ENCODE measurements at regions not wholly inside any gene's neighbourhood (a gene's known extent, or its start where the extent isn't known, plus 50 kb on each side); places are given as distances from the start of the nearest gene placed in this dataset.

GRCh38 chr11:97254790-97255189 lies 865.0 kb downstream of the JRKL start:
- H3K27ac Mint-ChIP-seq = no peak overlapping the region

GRCh38 chr11:97259434-97259833 lies 869.6 kb downstream of the JRKL start:
- Histone ChIP-seq H3K9ac (ENCODE audit: insufficient read depth, low read length, poor library complexity, severe bottlenecking) (no peak overlapping the region), H3K36me3 (replicated peaks in 1 of 2; ENCODE audit: control insufficient read depth in 1 of 2, insufficient read depth in 2 of 2, low read length in 2 of 2) (no peaks in the 10 kb centered on the region), H3K27ac (ENCODE audit: low read depth in 1 of 2, low read length in 2 of 2) (no peak overlapping the region), H3K4me2 (replicated peaks; ENCODE audit: extremely low read depth, low read length, poor library complexity, severe bottlenecking) (no peak overlapping the region), H3K4me3 (replicated peaks in 1 of 3; ENCODE audit: low read depth in 2 of 3, low read length in 3 of 3) (no peak overlapping the region), H3K4me1 (ENCODE audit: control insufficient read depth in 1 of 2, insufficient read depth in 2 of 2, low read length in 2 of 2) (no peaks in the 10 kb centered on the region), H2AFZ (ENCODE audit: insufficient read depth, low read depth, low read length, poor library complexity, severe bottlenecking) (no peak overlapping the region), H3K27me3 (ENCODE audit: control insufficient read depth in 2 of 2, insufficient read depth in 2 of 2, low read length in 2 of 2) (no peaks in the 10 kb centered on the region), H3K9me3 (replicated peaks in 1 of 2; ENCODE audit: control insufficient read depth in 1 of 2, insufficient read depth in 1 of 2, low read length in 2 of 2) (peaks cover under 1 to 3% of the 10 kb centered on the region in 2 donors), H4K20me1 (ENCODE audit: insufficient read depth, low read length) (no peaks in the 10 kb centered on the region), H3K79me2 (ENCODE audit: insufficient read depth, low read length) (no peaks in the 10 kb centered on the region)
- no peak overlapping the region for H3K4me3 Mint-ChIP-seq
- intact Hi-C loops (cut with micrococcal nuclease) = no loop called here
- H3K27ac Mint-ChIP-seq = no peak overlapping the region
- no peak for DNase-seq
- no peaks in the 10 kb centered on the region for H3K36me3 Mint-ChIP-seq
- WGBS (ENCODE audit: insufficient coverage) = 100% methylated on average over 2 of the region's 3 CpGs
- peaks cover 0 to 5% (median 2%) of the 10 kb centered on the region in 7 donors for H3K9me3 Mint-ChIP-seq
- no peak for TF ChIP-seq CTCF (IDR thresholded peaks at IDR 0.05)
- H3K27me3 Mint-ChIP-seq (ENCODE audit: low read depth in 3 of 3) = peaks cover 0 to 1% (median 0%) of the 10 kb centered on the region in 3 donors
- H3K4me1 Mint-ChIP-seq = no peaks in the 10 kb centered on the region

More at GRCh38 chr11:97254790-97255189, 865.0 kb downstream of the JRKL start:
- Histone ChIP-seq H3K9ac (ENCODE audit: insufficient read depth, low read length, poor library complexity, severe bottlenecking) (no peak overlapping the region), H3K36me3 (replicated peaks in 1 of 2; ENCODE audit: control insufficient read depth in 1 of 2, insufficient read depth in 2 of 2, low read length in 2 of 2) (no peaks in the 10 kb centered on the region), H3K79me2 (ENCODE audit: insufficient read depth, low read length) (no peaks in the 10 kb centered on the region), H3K4me1 (ENCODE audit: control insufficient read depth in 1 of 2, insufficient read depth in 2 of 2, low read length in 2 of 2) (no peaks in the 10 kb centered on the region), H2AFZ (ENCODE audit: insufficient read depth, low read depth, low read length, poor library complexity, severe bottlenecking) (no peak overlapping the region), H3K27ac (ENCODE audit: low read depth in 1 of 2, low read length in 2 of 2) (no peak overlapping the region), H3K9me3 (replicated peaks in 1 of 2; ENCODE audit: control insufficient read depth in 1 of 2, insufficient read depth in 1 of 2, low read length in 2 of 2) (peaks cover 0 to 3% of the 10 kb centered on the region in 2 donors), H4K20me1 (ENCODE audit: insufficient read depth, low read length) (no peaks in the 10 kb centered on the region), H3K4me3 (replicated peaks in 1 of 3; ENCODE audit: low read depth in 2 of 3, low read length in 3 of 3) (no peak overlapping the region), H3K27me3 (ENCODE audit: control insufficient read depth in 2 of 2, insufficient read depth in 2 of 2, low read length in 2 of 2) (no peaks in the 10 kb centered on the region), H3K4me2 (replicated peaks; ENCODE audit: extremely low read depth, low read length, poor library complexity, severe bottlenecking) (no peak overlapping the region)
- H3K4me3 Mint-ChIP-seq = no peak overlapping the region
- peaks cover 0 to 11% (median 2%) of the 10 kb centered on the region in 7 donors for H3K9me3 Mint-ChIP-seq
- WGBS (ENCODE audit: insufficient coverage) = no CpG with 5 or more reads among the region's 1 CpG
- no peak for TF ChIP-seq CTCF (IDR thresholded peaks at IDR 0.05)
- H3K27me3 Mint-ChIP-seq (ENCODE audit: low read depth in 3 of 3) = peaks cover 0 to 1% (median 0%) of the 10 kb centered on the region in 3 donors
- no peaks in the 10 kb centered on the region for H3K36me3 Mint-ChIP-seq
- intact Hi-C loops (cut with micrococcal nuclease) = no loop called here
- H3K4me1 Mint-ChIP-seq = no peaks in the 10 kb centered on the region
- DNase-seq = no peak

Data from CD14-positive monocyte (primary cell).